Gastrocnemius medialis (tissue), 4 donors: ENCODE measurements at regions not wholly inside any gene's neighbourhood (a gene's known extent, or its start where the extent isn't known, plus 50 kb on each side); places are given as distances from the start of the nearest gene placed in this dataset.
"Not testable (repeated sequence)": the region's sequence is repeated elsewhere in the genome, so short reads cannot be mapped to it uniquely, and the experiment has no call there.

ENCODE experiments used
- ATAC-seq, 2 donors: fragments of 150-250 bp; one replicate each; pipeline ENCODE4 v1.9.1; 2016
- DNase-seq, 2 donors: peaks; one replicate each; pipeline ENCODE4 v3.0.0-alpha.2; 2019
- H3K27ac ChIP-seq, 4 donors: fragments of 200-600 bp; sonication (generic); 1 replicate in 1 of 4; 2 replicates in 3 of 4; pipeline ENCODE4 v1.5.1; 2016 to 2018; ENCODE audit warnings: mild to moderate bottlenecking in 2 of 4, moderate library complexity in 1 of 4
- H3K27me3 ChIP-seq, 3 donors: fragments of 200-600 bp; sonication (generic) in 2 of 3; 1 replicate in 1 of 3; 2 replicates in 2 of 3; pipeline versions ENCODE4 v1.5.1 to v1.6.0; 2016 to 2019; ENCODE audit warnings: mild to moderate bottlenecking in 1 of 3, moderate library complexity in 1 of 3
- H3K36me3 ChIP-seq, 2 donors: fragments of 200-600 bp; sonication (generic) in 1 of 2; one replicate each; pipeline ENCODE4 v1.5.1; 2017 to 2018
- H3K4me1 ChIP-seq, 2 donors: fragments of 200-600 bp; sonication (generic) in 1 of 2; one replicate each; pipeline ENCODE4 v1.5.1; 2016 to 2017; ENCODE audit warnings: mild to moderate bottlenecking in 2 of 2
- H3K4me3 ChIP-seq, 4 donors: fragments of 200-600 bp; sonication (generic) in 3 of 4; 1 replicate in 1 of 4; 2 replicates in 3 of 4; pipeline ENCODE4 v1.5.1; 2016 to 2019; ENCODE audit warnings: mild to moderate bottlenecking in 2 of 4
- H3K9me3 ChIP-seq, 3 donors: fragments of 200-600 bp; sonication (generic) in 2 of 3; 1 replicate in 1 of 3; 2 replicates in 2 of 3; pipeline ENCODE4 v1.5.1; 2016 to 2019
- POLR2A ChIP-seq, 2 donors: fragments of 450-650 bp; IDR thresholded peaks; one replicate each; pipeline ENCODE4 v1.6.1; 2017; ENCODE audit warnings: antibody characterized with exemption in 2 of 2, mild to moderate bottlenecking in 2 of 2, moderate library complexity in 2 of 2
- in situ Hi-C, 4 donors: fragments of 200-750 bp; cut with MboI; loops; one replicate each; pipeline versions ENCODE4 v1.15.0 to v1.8.0; 2017; ENCODE audit warnings: low sequenced_read_pairs in 4 of 4
- intact Hi-C: fragments of 100-400 bp; cut with DNase I; formaldehyde crosslinking; loops from one replicate; pipeline ENCODE4 v1.15.1; 2023; ENCODE audit warnings: low total_unique reads
- TF ChIP-seq, protein P1 (sequence below), 5 experiments: fragments of 450-650 bp in 3 of 5; fragments of 200-600 bp in 2 of 5; sonication (generic) in 2 of 5; IDR thresholded peaks in 4 of 5; conservative IDR thresholded peaks in 1 of 5; 1 replicate in 4 of 5; 2 replicates in 1 of 5; pipeline ENCODE4 v1.5.1; 2016 to 2019; ENCODE audit warnings: antibody characterized with exemption in 5 of 5, mild to moderate bottlenecking in 3 of 5, moderate library complexity in 3 of 5

DNA sequence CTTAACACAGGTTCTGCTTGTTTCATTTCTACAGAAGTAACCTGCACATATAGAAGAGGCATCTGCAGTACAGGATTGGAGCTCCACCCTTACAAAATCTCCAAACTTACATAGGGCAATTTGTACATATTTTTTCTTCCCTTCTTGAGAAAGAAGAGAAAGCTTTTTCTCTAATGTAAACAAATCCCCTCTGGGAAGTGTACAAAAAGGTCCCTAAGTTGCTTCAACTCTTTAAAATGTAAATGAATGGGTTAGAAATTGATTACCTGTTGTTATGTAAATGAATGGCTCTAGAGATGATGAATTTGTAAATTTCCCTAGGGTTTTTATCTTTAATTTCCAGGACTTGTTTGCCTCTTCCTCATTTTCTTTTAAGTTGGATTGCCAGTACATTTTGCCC is 1183.7 kb downstream of the MRPL39 start:
- ATAC-seq, result no peak
- no peak for DNase-seq
- no peaks in the 10 kb centered on the region for H3K4me1 ChIP-seq
- in situ Hi-C loops (no loop called here), intact Hi-C loops (no loop called here)
- no peaks in the 10 kb centered on the region for H3K36me3 ChIP-seq
- no peak overlapping the region for H3K4me3 ChIP-seq
- no peaks in the 10 kb centered on the region for H3K27me3 ChIP-seq
- TF ChIP-seq POLR2A (IDR thresholded peaks at IDR 0.05), result no peak
- TF ChIP-seq, protein P1, sequence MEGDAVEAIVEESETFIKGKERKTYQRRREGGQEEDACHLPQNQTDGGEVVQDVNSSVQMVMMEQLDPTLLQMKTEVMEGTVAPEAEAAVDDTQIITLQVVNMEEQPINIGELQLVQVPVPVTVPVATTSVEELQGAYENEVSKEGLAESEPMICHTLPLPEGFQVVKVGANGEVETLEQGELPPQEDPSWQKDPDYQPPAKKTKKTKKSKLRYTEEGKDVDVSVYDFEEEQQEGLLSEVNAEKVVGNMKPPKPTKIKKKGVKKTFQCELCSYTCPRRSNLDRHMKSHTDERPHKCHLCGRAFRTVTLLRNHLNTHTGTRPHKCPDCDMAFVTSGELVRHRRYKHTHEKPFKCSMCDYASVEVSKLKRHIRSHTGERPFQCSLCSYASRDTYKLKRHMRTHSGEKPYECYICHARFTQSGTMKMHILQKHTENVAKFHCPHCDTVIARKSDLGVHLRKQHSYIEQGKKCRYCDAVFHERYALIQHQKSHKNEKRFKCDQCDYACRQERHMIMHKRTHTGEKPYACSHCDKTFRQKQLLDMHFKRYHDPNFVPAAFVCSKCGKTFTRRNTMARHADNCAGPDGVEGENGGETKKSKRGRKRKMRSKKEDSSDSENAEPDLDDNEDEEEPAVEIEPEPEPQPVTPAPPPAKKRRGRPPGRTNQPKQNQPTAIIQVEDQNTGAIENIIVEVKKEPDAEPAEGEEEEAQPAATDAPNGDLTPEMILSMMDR (IDR thresholded peaks at IDR 0.05 in 4 of 5, conservative IDR thresholded peaks at IDR 0.05 in 1 of 5), result no peak
- no peak overlapping the region for H3K27ac ChIP-seq
- H3K9me3 ChIP-seq, result peaks cover 0 to 5% (median 0%) of the 10 kb centered on the region in 3 donors

DNA sequence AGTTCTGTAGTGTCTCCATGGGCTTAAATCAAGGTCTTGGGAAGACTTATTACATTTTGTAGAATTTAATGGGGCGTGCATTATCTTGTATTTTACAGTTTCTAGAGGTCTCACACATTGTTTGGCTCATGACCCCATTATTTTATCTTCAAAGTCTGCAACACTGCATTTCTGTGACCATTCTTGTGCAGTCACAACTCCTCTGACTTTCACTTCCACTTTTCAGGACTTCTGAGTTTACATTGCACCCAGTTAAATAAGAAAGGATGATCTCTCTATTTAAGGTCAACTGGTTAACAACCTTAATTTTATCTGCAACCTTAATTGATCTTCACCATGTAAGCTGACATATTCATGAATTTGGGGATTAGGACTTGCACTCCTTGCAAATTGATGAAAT is 1186.6 kb downstream of the MRPL39 start:
- no peak overlapping the region for H3K27ac ChIP-seq
- intact Hi-C loops (no loop called here), in situ Hi-C loops (no loop called here)
- ATAC-seq (no peak), DNase-seq (no peak)
- H3K4me1 ChIP-seq, result no peaks in the 10 kb centered on the region
- H3K9me3 ChIP-seq, result peaks cover 0 to 5% (median 0%) of the 10 kb centered on the region in 3 donors
- H3K36me3 ChIP-seq, result no peaks in the 10 kb centered on the region
- TF ChIP-seq, protein P1 (IDR thresholded peaks at IDR 0.05 in 4 of 5, conservative IDR thresholded peaks at IDR 0.05 in 1 of 5), result no peak
- TF ChIP-seq POLR2A (IDR thresholded peaks at IDR 0.05), result no peak
- H3K27me3 ChIP-seq, result no peaks in the 10 kb centered on the region
- no peak overlapping the region for H3K4me3 ChIP-seq

DNA sequence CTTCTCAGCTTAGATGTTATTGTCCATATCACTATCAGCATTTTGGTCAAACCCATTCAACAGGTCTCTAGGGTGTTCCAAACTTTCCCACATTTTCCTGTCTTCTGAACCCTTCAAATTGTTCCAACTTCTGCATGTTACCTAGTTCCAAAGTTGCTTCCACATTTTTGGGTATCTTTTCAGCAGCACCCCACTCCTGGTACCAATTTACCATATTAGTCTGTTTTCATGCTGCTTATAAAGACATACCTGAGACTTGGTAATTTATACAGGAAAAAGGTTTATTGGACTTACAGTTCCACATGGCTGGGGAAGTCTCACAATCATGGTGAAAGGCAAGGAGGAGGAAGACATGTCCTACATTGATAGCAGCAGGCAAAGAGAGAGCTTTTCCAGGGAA is 1187.6 kb downstream of the MRPL39 start:
- H3K4me1 ChIP-seq, H3K36me3 ChIP-seq, H3K9me3 ChIP-seq, intact Hi-C loops, DNase-seq, H3K27ac ChIP-seq, H3K4me3 ChIP-seq, in situ Hi-C loops, H3K27me3 ChIP-seq, ATAC-seq: not testable (repeated sequence)

DNA sequence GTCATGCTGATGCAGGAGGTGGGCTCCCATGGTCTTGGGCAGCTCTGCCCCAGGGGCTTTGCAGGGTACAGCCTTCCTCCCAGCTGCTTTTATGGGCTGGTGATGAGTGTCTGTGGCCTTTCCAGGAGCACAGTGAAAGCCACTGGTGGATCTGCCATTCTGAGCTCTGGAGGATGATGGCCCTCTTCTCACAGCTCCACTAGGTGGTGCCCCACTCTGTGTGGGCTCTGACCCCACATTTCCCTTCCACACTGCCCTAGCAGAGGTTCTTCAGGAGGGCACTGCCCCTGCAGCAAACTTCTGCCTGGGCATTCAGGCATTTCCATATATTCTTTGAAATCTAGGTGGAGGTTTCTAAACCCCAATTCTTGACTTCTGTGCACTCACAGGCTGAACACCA is 1188.6 kb downstream of the MRPL39 start:
- DNase-seq, result no peak
- no peak overlapping the region for H3K27ac ChIP-seq
- no peaks in the 10 kb centered on the region for H3K27me3 ChIP-seq
- in situ Hi-C loops, result no loop called here
- H3K9me3 ChIP-seq, result peaks cover 0 to 5% (median 0%) of the 10 kb centered on the region in 3 donors
- H3K36me3 ChIP-seq, result no peaks in the 10 kb centered on the region
- no peaks in the 10 kb centered on the region for H3K4me1 ChIP-seq
- intact Hi-C loops, result no loop called here
- no peak for ATAC-seq
- H3K4me3 ChIP-seq, result no peak overlapping the region
- TF ChIP-seq, protein P1 (IDR thresholded peaks at IDR 0.05 in 4 of 5, conservative IDR thresholded peaks at IDR 0.05 in 1 of 5), result no peak
- TF ChIP-seq POLR2A (IDR thresholded peaks at IDR 0.05), result no peak

DNA sequence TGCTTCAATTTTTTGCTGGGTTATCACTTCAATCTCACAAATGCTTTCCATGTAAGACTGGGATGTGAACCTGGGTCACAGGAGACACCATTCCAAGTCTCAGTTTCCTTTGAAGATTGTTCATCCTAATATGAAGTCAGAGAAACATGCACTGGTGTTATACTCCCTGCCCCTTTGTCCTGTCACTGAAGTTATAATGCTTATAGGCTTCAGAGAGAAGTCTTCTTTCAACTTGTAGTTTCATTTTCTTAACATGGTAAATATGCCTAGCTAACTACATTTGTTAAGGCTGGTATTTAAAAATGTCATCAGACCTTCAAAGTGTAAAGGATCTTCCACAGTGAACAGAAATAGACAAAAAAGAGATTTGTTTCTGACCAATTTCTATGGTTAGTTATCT is 1195.9 kb downstream of the MRPL39 start:
- no peaks in the 10 kb centered on the region for H3K36me3 ChIP-seq
- intact Hi-C loops (no loop called here), in situ Hi-C loops (no loop called here)
- H3K4me1 ChIP-seq, result no peaks in the 10 kb centered on the region
- DNase-seq (no peak), ATAC-seq (no peak)
- no peak overlapping the region for H3K27ac ChIP-seq
- no peaks in the 10 kb centered on the region for H3K9me3 ChIP-seq
- no peak overlapping the region for H3K4me3 ChIP-seq
- no peaks in the 10 kb centered on the region for H3K27me3 ChIP-seq
- TF ChIP-seq, protein P1 (IDR thresholded peaks at IDR 0.05 in 4 of 5, conservative IDR thresholded peaks at IDR 0.05 in 1 of 5), result no peak
- no peak for TF ChIP-seq POLR2A (IDR thresholded peaks at IDR 0.05)
